ENCODE measurements at regions not wholly inside any gene's neighbourhood (a gene's known extent, or its start where the extent isn't known, plus 50 kb on each side); places are given as distances from the start of the nearest gene placed in this dataset.
A peak's percentile ranks its signal among the peaks of the same experiment; 100 is the strongest.

GRCh38 chr6:105740946-105741645 is 338.2 kb upstream of the PREP start:
- H3K4me3 ChIP-seq (replicated peaks in 1 of 3) = no peak overlapping the region
- 72 to 86% methylated on average over 7 of the region's 7 CpGs for whole genome bisulfite sequencing, 2 donors
- H3K36me3 ChIP-seq = no peaks in the 10 kb centered on the region
- intact Hi-C loops (cut with DNase I) = no loop called here
- TF ChIP-seq CTCF (IDR thresholded peaks at IDR 0.05) = no peak
- TF ChIP-seq POLR2A (IDR thresholded peaks at IDR 0.05) = no peak
- no peak for DNase-seq
- no peaks in the 10 kb centered on the region for H3K4me1 ChIP-seq
- H3K27me3 ChIP-seq = no peaks in the 10 kb centered on the region
- no peak overlapping the region for H3K27ac ChIP-seq
- H3K9me3 ChIP-seq = no peaks in the 10 kb centered on the region

- H3K4me1 ChIP-seq = no peaks in the 10 kb centered on the region
- intact Hi-C loops (cut with DNase I) = loop anchor here (10.0 kb wide), 3 partner anchors 55 to 345 kb away; partner anchors contain the start of gene PRDM1
- H3K27me3 ChIP-seq = no peaks in the 10 kb centered on the region
- no peaks in the 10 kb centered on the region for H3K9me3 ChIP-seq
- H3K27ac ChIP-seq = no peak overlapping the region
- DNase-seq = no peak
- H3K36me3 ChIP-seq = no peaks in the 10 kb centered on the region
- no peak for TF ChIP-seq POLR2A (IDR thresholded peaks at IDR 0.05)
- TF ChIP-seq CTCF (IDR thresholded peaks at IDR 0.05) = no peak
- WGBS, 2 donors = 87 to 89% methylated on average over 2 of the region's 2 CpGs
- no peak overlapping the region for H3K4me3 ChIP-seq (replicated peaks in 1 of 3)
These were observed 336.9 kb upstream of the PREP start for GRCh38 chr6:105739764-105740163.

- WGBS, 2 donors = 55 to 59% methylated on average over 4 of the region's 4 CpGs
- H3K36me3 ChIP-seq = no peaks in the 10 kb centered on the region
- intact Hi-C loops (cut with DNase I) = loop anchor here (10.0 kb wide), 3 partner anchors 61 to 351 kb away; partner anchors contain the start of gene PRDM1
- H3K27me3 ChIP-seq = no peaks in the 10 kb centered on the region
- H3K4me3 ChIP-seq (replicated peaks in 1 of 3) = no peak overlapping the region
- no peak for DNase-seq
- TF ChIP-seq POLR2A (IDR thresholded peaks at IDR 0.05) (no peak), CTCF (IDR thresholded peaks at IDR 0.05) (peak; percentile 26 to 79 (median 48))
- no peak overlapping the region for H3K27ac ChIP-seq
- H3K9me3 ChIP-seq = no peaks in the 10 kb centered on the region
- no peaks in the 10 kb centered on the region for H3K4me1 ChIP-seq
These were observed 330.8 kb upstream of the PREP start for GRCh38 chr6:105733556-105734162.

GRCh38 chr6:105728995-105729394 is 326.1 kb upstream of the PREP start:
- DNase-seq = no peak
- intact Hi-C loops (cut with DNase I) = no loop called here
- H3K27me3 ChIP-seq = no peaks in the 10 kb centered on the region
- H3K27ac ChIP-seq = no peak overlapping the region
- H3K9me3 ChIP-seq = no peaks in the 10 kb centered on the region
- no peak overlapping the region for H3K4me3 ChIP-seq (replicated peaks in 1 of 3)
- TF ChIP-seq CTCF (IDR thresholded peaks at IDR 0.05) = no peak
- no peak for TF ChIP-seq POLR2A (IDR thresholded peaks at IDR 0.05)
- H3K36me3 ChIP-seq = no peaks in the 10 kb centered on the region
- WGBS, 2 donors = 93 to 94% methylated on average over 1 of the region's 1 CpG
- H3K4me1 ChIP-seq = peaks cover 6 to 7% of the 10 kb centered on the region in 2 donors

Data from thyroid gland (tissue), 4 donors.